GM12801 (cell line): ENCODE measurements at regions not wholly inside any gene's neighbourhood (a gene's known extent, or its start where the extent isn't known, plus 50 kb on each side); places are given as distances from the start of the nearest gene placed in this dataset.

ENCODE experiments used
- TF ChIP-seq, protein P1 (sequence below): IDR thresholded peaks from one replicate; pipeline ENCODE4 v1.5.1; 2011; ENCODE audit warnings: control low read depth; ENCODE audit not compliant: insufficient read length; ENCODE audit errors: extremely low read depth

DNA sequence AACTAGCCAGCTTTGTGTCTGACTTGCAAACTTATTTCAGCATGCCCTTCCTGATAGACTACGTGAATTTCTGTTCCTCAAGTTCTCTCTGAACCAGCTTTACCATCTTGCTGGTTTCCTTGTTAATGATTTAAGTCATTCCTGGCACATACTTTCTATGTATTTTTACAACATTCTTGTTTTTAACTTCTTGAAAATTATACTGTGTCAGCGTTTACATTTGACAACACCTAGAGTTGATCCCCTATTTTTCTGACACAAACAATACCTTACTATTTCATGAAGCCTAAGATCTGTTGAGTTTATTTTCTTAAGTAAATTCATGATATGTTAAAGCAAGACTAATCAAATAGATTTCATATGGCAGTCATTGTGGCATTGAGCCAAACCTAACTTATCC is 686.3 kb downstream of the XPNPEP1 start:
- TF ChIP-seq, protein P1, sequence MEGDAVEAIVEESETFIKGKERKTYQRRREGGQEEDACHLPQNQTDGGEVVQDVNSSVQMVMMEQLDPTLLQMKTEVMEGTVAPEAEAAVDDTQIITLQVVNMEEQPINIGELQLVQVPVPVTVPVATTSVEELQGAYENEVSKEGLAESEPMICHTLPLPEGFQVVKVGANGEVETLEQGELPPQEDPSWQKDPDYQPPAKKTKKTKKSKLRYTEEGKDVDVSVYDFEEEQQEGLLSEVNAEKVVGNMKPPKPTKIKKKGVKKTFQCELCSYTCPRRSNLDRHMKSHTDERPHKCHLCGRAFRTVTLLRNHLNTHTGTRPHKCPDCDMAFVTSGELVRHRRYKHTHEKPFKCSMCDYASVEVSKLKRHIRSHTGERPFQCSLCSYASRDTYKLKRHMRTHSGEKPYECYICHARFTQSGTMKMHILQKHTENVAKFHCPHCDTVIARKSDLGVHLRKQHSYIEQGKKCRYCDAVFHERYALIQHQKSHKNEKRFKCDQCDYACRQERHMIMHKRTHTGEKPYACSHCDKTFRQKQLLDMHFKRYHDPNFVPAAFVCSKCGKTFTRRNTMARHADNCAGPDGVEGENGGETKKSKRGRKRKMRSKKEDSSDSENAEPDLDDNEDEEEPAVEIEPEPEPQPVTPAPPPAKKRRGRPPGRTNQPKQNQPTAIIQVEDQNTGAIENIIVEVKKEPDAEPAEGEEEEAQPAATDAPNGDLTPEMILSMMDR, result no peak

DNA sequence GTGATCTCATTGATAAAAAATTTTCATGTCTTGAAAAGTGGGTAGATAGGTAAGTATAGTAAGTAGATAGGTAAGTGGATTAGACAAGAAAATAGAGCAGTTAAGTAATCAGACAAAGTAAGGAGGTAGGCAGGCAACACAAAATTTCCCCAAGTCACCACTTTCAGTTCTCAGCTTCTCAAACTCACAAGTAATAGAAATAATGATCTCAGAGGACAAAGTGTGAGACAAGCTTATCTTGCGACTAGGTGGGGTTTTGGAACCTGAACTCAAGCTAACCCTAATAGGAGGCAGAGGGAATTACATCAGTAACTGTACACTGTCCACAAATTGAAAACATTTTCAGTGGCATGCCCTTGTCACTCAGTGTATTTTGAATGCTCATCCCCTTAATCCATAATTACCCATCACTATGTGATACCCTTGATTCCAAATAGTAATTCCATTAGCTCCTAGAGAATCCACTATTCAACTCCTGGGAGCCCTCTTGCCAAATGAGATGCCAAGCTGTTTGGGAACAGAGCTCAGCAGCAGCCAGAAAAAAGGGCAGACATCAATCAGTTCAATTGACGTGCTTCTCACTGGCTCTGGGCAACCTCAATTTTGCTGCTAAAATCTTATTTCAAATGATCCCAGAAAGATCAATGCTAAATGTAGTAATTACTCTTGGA is 703.2 kb downstream of the XPNPEP1 start:
- TF ChIP-seq, protein P1, result no peak

- TF ChIP-seq, protein P1, result no peak
Observed at GRCh38 chr10:109218207-109218606, 705.1 kb downstream of the XPNPEP1 start.

DNA sequence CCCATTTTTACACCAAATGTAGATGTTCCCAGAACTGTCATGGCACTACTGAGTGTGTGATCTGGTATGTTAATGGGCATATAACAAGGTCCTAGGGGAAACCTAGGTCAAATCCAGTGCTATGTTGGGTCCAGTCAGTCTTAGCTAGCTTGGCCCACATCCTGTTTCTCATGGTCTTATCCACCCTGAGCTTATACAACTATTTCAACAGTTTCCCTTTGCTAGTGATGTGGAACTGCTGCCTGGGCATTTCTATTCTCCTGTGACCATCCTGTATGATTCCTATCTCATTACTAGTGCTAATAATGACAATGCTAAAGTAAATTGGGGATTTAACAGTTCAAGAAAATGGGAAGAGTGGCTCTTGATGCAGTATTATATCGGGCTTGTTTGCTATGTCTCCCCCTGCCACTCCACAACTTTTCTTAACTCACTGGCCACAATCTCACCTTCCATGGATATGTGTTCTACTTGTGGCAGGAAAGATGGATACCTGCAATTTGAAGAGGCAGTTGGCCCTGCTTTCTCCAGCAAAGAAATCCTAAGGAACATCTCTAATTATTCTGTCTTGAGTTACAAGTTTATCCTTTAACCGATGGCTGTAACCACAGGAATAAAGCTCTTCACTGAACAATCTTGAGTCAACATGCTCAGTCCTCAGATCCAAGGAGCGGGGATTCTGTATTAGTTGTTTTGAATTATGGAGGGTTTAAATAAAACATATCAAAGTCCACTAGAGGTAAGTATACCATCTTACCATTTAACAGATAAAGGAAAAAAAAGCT is 707.8 kb downstream of the XPNPEP1 start:
- TF ChIP-seq, protein P1, result no peak

- TF ChIP-seq, protein P1, result no peak
Observed at GRCh38 chr10:109207361-109207760, 716.0 kb downstream of the XPNPEP1 start.

- TF ChIP-seq, protein P1, result no peak
Observed at GRCh38 chr10:109205929-109206585, 717.3 kb downstream of the XPNPEP1 start.

DNA sequence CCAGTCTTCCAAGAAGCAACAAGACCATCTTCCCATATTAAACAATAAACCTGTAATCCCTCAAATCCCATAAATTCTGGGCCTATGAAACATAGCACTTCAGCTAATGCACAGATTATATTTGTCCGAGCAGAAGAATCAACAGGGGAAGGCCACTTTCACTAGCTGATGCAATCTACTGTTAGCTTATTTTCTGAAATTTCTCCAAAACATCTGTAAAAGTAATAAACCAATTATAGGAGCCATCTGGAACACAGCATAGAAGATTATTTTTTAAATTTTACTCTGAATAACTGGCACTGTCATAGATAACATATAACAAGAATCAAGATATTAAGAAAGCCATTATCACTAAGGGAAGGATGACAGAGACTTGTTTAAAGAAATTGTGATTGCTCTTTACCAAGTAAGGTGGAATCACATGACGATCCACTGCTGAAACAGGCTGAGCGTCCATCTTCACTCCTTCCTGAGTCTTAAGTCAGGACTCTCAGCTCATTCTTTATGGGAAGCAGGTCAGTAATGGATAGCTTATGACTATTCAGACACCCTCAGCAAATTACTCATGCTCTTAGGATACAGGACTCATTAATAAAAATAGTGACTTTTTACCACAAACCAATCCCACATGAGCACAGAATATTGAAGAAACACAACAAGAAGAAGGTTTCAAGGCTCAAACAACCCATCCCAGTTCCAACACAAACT is 719.5 kb downstream of the XPNPEP1 start:
- TF ChIP-seq, protein P1, result no peak
